Testis (tissue), 2 donors: ENCODE measurements at regions not wholly inside any gene's neighbourhood (a gene's known extent, or its start where the extent isn't known, plus 50 kb on each side); places are given as distances from the start of the nearest gene placed in this dataset.

Experiments
- CTCF ChIP-seq, 3 experiments: fragments of 450-650 bp in 2 of 3; fragments of 200-600 bp in 1 of 3; sonication (generic) in 1 of 3; IDR thresholded peaks; one replicate each; pipeline ENCODE4 v1.5.1; 2016 to 2019; ENCODE audit warnings: antibody characterized with exemption in 3 of 3, mild to moderate bottlenecking in 2 of 3, moderate library complexity in 1 of 3
- POLR2A ChIP-seq: fragments of 450-650 bp; IDR thresholded peaks from one replicate; pipeline ENCODE4 v1.6.1; 2017; ENCODE audit warnings: antibody characterized with exemption, mild to moderate bottlenecking, moderate library complexity

GRCh38 chr15:96869790-96870189 lies 539.3 kb downstream of the NR2F2 start:
- TF ChIP-seq CTCF (IDR thresholded peaks at IDR 0.05) (no peak), POLR2A (no peak)
